ENCODE measurements at regions not wholly inside any gene's neighbourhood (a gene's known extent, or its start where the extent isn't known, plus 50 kb on each side); places are given as distances from the start of the nearest gene placed in this dataset.

DNA sequence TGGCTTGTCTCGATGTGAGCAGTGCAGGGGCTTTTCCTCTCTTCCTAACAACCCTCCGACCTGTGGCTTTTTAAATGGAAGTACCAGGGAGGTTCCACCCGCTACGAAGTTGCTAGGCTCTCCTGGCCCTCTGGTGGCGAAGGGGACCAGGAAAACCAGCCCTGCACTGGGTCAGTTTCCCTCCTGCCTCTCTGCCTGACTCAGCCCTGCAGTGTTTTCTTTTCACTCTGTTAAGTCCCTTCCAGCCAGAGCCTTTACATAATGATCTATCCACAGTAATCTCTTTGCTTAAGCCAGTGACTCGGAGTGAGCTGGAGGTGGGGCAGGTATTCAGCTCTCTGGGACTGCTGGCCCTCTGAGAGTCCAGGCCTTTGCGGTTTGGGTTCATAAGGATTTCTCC is 331.3 kb upstream of the EEF2KMT start:
- Histone ChIP-seq H3K79me2 (ENCODE audit: control insufficient read depth, insufficient read depth, low read length) (no peaks in the 10 kb centered on the region), H3K9ac (ENCODE audit: insufficient read depth, low read length) (no peak overlapping the region), H3K36me3 (ENCODE audit: control insufficient read depth, insufficient read depth, low read length) (no peaks in the 10 kb centered on the region), H3K4me1 (ENCODE audit: control insufficient read depth, extremely low read depth, insufficient read depth, low read length) (no peaks in the 10 kb centered on the region), H3K4me2 (ENCODE audit: extremely low read depth, insufficient read depth, low read length) (no peak overlapping the region), H3K9me3 (ENCODE audit: control insufficient read depth, insufficient read depth, low read depth, low read length) (no peaks in the 10 kb centered on the region), H2AFZ (ENCODE audit: low read length) (no peak overlapping the region), H4K20me1 (ENCODE audit: control insufficient read depth, extremely low read depth, insufficient read depth, low read length) (no peaks in the 10 kb centered on the region), H3K27me3 (ENCODE audit: control insufficient read depth, insufficient read depth, low read length) (no peaks in the 10 kb centered on the region), H3K27ac (ENCODE audit: insufficient read depth, low read length) (no peak overlapping the region), H3K4me3 (replicated peaks in 1 of 4; ENCODE audit: control extremely low read depth in 1 of 4, insufficient read depth in 1 of 4, low read depth in 3 of 4, low read length in 4 of 4) (no peak overlapping the region)
- TF ChIP-seq, protein P1, sequence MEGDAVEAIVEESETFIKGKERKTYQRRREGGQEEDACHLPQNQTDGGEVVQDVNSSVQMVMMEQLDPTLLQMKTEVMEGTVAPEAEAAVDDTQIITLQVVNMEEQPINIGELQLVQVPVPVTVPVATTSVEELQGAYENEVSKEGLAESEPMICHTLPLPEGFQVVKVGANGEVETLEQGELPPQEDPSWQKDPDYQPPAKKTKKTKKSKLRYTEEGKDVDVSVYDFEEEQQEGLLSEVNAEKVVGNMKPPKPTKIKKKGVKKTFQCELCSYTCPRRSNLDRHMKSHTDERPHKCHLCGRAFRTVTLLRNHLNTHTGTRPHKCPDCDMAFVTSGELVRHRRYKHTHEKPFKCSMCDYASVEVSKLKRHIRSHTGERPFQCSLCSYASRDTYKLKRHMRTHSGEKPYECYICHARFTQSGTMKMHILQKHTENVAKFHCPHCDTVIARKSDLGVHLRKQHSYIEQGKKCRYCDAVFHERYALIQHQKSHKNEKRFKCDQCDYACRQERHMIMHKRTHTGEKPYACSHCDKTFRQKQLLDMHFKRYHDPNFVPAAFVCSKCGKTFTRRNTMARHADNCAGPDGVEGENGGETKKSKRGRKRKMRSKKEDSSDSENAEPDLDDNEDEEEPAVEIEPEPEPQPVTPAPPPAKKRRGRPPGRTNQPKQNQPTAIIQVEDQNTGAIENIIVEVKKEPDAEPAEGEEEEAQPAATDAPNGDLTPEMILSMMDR (conservative IDR thresholded peaks at IDR 0.05 in 1 of 2, IDR thresholded peaks at IDR 0.05 in 1 of 2; ENCODE audit: low read depth in 1 of 2, low read length in 2 of 2) = no peak
- no peak for TF ChIP-seq EZH2 (IDR thresholded peaks at IDR 0.05; ENCODE audit: low read length, missing control alignments)
- peak in 1 of 2 donors; percentile 10 for DNase-seq (ENCODE audit: low read depth in 2 of 2)

DNA sequence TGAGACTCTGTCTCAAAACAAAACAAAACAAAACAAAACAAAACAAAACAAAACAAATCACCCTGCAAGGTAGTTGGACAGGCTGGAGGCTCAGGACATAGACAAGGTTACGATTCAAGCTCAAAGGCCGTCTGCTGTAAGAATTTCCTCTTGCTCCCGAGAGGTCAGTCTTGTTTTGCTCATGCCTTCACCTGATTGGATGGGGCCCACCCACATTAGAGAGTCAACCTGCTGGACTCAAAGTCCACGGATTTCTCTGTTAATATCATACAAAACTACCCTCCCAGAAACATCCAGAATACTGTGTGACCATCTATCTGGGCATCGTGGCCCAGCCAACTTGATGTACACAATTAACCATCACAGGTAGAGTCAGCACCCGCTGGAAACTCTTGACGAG is 330.0 kb upstream of the EEF2KMT start:
- Histone ChIP-seq H3K4me2 (ENCODE audit: extremely low read depth, insufficient read depth, low read length) (no peak overlapping the region), H3K9ac (ENCODE audit: insufficient read depth, low read length) (no peak overlapping the region), H3K4me1 (ENCODE audit: control insufficient read depth, extremely low read depth, insufficient read depth, low read length) (no peaks in the 10 kb centered on the region), H3K27ac (ENCODE audit: insufficient read depth, low read length) (no peak overlapping the region), H3K4me3 (replicated peaks in 1 of 4; ENCODE audit: control extremely low read depth in 1 of 4, insufficient read depth in 1 of 4, low read depth in 3 of 4, low read length in 4 of 4) (no peak overlapping the region), H4K20me1 (ENCODE audit: control insufficient read depth, extremely low read depth, insufficient read depth, low read length) (no peaks in the 10 kb centered on the region), H3K27me3 (ENCODE audit: control insufficient read depth, insufficient read depth, low read length) (no peaks in the 10 kb centered on the region), H2AFZ (ENCODE audit: low read length) (no peak overlapping the region), H3K36me3 (ENCODE audit: control insufficient read depth, insufficient read depth, low read length) (no peaks in the 10 kb centered on the region), H3K79me2 (ENCODE audit: control insufficient read depth, insufficient read depth, low read length) (no peaks in the 10 kb centered on the region), H3K9me3 (ENCODE audit: control insufficient read depth, insufficient read depth, low read depth, low read length) (no peaks in the 10 kb centered on the region)
- no peak for TF ChIP-seq EZH2 (IDR thresholded peaks at IDR 0.05; ENCODE audit: low read length, missing control alignments)
- TF ChIP-seq, protein P1 (conservative IDR thresholded peaks at IDR 0.05 in 1 of 2, IDR thresholded peaks at IDR 0.05 in 1 of 2; ENCODE audit: low read depth in 1 of 2, low read length in 2 of 2) = no peak
- DNase-seq (ENCODE audit: low read depth in 2 of 2) = no peak

DNA sequence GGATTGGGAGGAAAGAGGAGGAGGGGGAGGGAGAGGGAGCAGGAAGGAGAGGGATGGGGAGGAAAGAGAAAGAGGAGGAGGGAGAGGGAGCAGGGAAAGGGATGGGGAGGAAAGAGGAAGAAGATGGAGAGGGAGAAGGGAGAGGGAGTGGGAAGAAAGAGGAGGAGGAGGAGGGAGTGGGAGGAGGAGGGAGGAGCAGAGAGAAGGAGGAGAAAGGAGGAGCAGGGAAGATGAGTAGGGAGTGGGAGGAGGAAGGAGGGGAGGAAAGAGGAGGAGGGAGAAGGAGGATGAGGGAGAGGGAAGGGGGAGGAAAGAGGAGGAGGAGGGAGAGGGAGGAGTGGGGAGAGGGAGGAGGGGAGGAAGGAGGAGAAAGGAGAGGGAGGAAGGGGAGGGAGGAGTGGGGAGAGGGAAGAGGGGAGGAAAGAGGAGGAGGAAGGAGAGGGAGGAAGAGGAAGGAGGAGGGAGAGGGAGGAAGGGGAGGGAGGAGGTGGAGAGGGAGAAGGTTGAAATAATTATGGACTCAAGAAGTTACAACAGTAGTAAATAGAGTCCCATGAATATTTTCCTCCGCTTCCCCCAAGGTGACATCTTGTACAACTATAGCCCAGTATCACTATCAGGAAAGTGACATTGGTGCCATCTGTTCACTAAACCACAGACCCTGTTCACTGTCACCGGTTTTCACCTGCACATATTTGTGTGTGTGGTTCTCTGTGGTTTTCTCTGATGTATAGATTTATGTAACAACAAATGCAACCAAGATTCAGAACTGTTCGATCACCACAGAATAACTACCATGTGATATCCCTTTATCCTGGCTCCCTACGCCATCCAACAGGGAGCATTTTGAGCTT is 325.3 kb upstream of the EEF2KMT start:
- Histone ChIP-seq H2AFZ (ENCODE audit: low read length) (no peak overlapping the region), H4K20me1 (ENCODE audit: control insufficient read depth, extremely low read depth, insufficient read depth, low read length) (no peaks in the 10 kb centered on the region), H3K4me1 (ENCODE audit: control insufficient read depth, extremely low read depth, insufficient read depth, low read length) (no peaks in the 10 kb centered on the region), H3K9me3 (ENCODE audit: control insufficient read depth, insufficient read depth, low read depth, low read length) (no peaks in the 10 kb centered on the region), H3K27ac (ENCODE audit: insufficient read depth, low read length) (no peak overlapping the region), H3K27me3 (ENCODE audit: control insufficient read depth, insufficient read depth, low read length) (no peaks in the 10 kb centered on the region), H3K9ac (ENCODE audit: insufficient read depth, low read length) (no peak overlapping the region), H3K36me3 (ENCODE audit: control insufficient read depth, insufficient read depth, low read length) (no peaks in the 10 kb centered on the region), H3K79me2 (ENCODE audit: control insufficient read depth, insufficient read depth, low read length) (no peaks in the 10 kb centered on the region), H3K4me2 (ENCODE audit: extremely low read depth, insufficient read depth, low read length) (no peak overlapping the region), H3K4me3 (replicated peaks in 1 of 4; ENCODE audit: control extremely low read depth in 1 of 4, insufficient read depth in 1 of 4, low read depth in 3 of 4, low read length in 4 of 4) (no peak overlapping the region)
- no peak for TF ChIP-seq EZH2 (IDR thresholded peaks at IDR 0.05; ENCODE audit: low read length, missing control alignments)
- TF ChIP-seq, protein P1 (conservative IDR thresholded peaks at IDR 0.05 in 1 of 2, IDR thresholded peaks at IDR 0.05 in 1 of 2; ENCODE audit: low read depth in 1 of 2, low read length in 2 of 2) = no peak
- no peak for DNase-seq (ENCODE audit: low read depth in 2 of 2)

All from fibroblast of lung (primary cell).